Activated CD8-positive, alpha-beta memory T cell treated with anti-CD3 and anti-CD28 coated beads, Interleukin-2, amount 10 ng/mL, durations not matched to agents 7 days and 5 days (primary cell): ENCODE measurements at regions not wholly inside any gene's neighbourhood (a gene's known extent, or its start where the extent isn't known, plus 50 kb on each side); places are given as distances from the start of the nearest gene placed in this dataset.

Source experiments
- ATAC-seq: fragments of 150-1000 bp; cut with Tn5 transposase; one replicate; pipeline ENCODE4 v1.10.0; 2021; ENCODE audit warnings: moderate library complexity
- CTCF ChIA-PET: fragments of 350-600 bp; sonication (Branson Sonifier 250); formaldehyde crosslinking; loops from one replicate; lab custom pipeline; 2021; ENCODE audit warnings: antibody characterized with exemption; lab: Charles Lee
- DNase-seq: peaks from one replicate; pipeline ENCODE4 v3.0.0-alpha.2; 2020
- H3K27ac Mint-ChIP-seq: one replicate; pipeline ENCODE4 v1.8.0; 2021; ENCODE audit warnings: mild to moderate bottlenecking, mixed read lengths
- H3K27me3 Mint-ChIP-seq: one replicate; pipeline ENCODE4 v1.8.0; 2021; ENCODE audit warnings: mixed read lengths
- H3K36me3 Mint-ChIP-seq: one replicate; pipeline ENCODE4 v1.8.0; 2021; ENCODE audit warnings: mild to moderate bottlenecking, mixed read lengths
- H3K4me1 Mint-ChIP-seq: one replicate; pipeline ENCODE4 v1.8.0; 2021; ENCODE audit warnings: mixed read lengths
- H3K4me3 Mint-ChIP-seq: one replicate; pipeline ENCODE4 v1.8.0; 2021; ENCODE audit warnings: mild to moderate bottlenecking, moderate library complexity, mixed read lengths
- H3K9me3 Mint-ChIP-seq: one replicate; pipeline ENCODE4 v1.8.0; 2022; ENCODE audit warnings: low read depth, mixed read lengths

DNA sequence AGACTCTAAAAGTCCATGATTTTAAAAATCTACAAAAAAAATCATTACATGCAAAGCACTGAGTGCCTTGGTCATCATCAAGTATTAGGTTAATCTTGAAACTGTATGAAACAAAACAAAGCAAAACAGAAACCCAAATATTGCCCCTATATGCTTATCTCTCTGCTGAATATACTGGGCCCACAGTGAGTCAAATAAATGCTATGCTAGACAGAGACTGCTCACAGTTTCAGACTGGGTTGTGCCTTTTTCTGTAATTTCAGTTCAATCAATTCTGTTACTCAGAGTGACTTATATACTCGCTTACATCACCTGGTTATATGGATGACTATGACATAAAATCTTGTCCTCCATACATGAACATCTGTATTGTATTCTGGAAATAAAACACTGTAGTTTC, 257.1 kb upstream of the ACTRT1 start:
- CTCF ChIA-PET = no interaction called here
- no peak overlapping the region for H3K4me3 Mint-ChIP-seq
- no peaks in the 10 kb centered on the region for H3K36me3 Mint-ChIP-seq
- ATAC-seq (no peak), DNase-seq (no peak)
- no peak overlapping the region for H3K27ac Mint-ChIP-seq
- H3K9me3 Mint-ChIP-seq = peaks cover 2% of the 10 kb centered on the region
- H3K4me1 Mint-ChIP-seq = no peaks in the 10 kb centered on the region
- no peaks in the 10 kb centered on the region for H3K27me3 Mint-ChIP-seq

DNA sequence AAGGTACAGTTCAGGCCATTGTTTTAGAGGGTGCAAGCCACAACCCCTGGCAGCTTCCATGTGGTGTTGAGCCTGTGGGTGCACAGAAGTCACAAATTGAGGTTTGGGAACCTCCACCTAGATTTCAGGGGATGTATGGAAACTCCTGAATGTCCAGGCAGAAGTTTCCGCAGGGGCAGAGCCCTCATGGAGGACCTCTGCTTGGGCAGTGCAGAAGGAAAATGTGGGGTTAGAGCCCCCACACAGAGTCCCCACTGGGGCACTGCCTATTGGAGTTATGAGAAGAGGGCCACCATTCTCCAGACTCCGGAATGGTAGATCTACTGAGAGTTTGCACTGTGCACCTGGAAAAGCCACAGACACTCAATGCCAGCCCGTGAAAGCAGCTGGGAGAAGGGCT, 242.0 kb upstream of the ACTRT1 start:
- no peak overlapping the region for H3K27ac Mint-ChIP-seq
- CTCF ChIA-PET = no interaction called here
- DNase-seq (no peak), ATAC-seq (no peak)
- H3K4me1 Mint-ChIP-seq = no peaks in the 10 kb centered on the region
- H3K4me3 Mint-ChIP-seq = no peak overlapping the region
- H3K27me3 Mint-ChIP-seq = no peaks in the 10 kb centered on the region
- H3K9me3 Mint-ChIP-seq = peaks cover 3% of the 10 kb centered on the region
- no peaks in the 10 kb centered on the region for H3K36me3 Mint-ChIP-seq

DNA sequence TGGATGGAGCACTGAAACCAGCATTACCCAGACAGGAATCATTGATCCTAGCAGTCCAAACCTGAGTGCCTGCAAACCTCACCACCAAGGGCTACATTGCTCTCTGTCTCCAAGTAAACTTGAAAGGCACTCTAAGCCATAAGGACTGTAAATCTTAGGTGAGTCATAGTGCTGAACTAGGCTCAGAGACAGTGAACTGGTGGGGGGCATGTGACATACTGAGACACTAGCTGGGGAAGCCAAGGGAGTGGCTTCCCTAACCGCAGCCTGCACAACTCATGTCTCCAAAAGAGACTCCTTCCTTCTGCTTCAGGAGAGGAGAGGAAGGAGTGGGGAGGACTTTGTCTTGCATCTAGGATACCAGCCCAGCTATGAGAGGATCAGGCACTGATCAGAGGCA, 235.5 kb upstream of the ACTRT1 start:
- Mint-ChIP-seq H3K36me3 (no peaks in the 10 kb centered on the region), H3K9me3 (peaks cover 3% of the 10 kb centered on the region), H3K4me1 (no peaks in the 10 kb centered on the region), H3K27me3 (no peaks in the 10 kb centered on the region), H3K4me3 (no peak overlapping the region), H3K27ac (no peak overlapping the region)
- no peak for DNase-seq
- no peak for ATAC-seq
- CTCF ChIA-PET = no interaction called here

DNA sequence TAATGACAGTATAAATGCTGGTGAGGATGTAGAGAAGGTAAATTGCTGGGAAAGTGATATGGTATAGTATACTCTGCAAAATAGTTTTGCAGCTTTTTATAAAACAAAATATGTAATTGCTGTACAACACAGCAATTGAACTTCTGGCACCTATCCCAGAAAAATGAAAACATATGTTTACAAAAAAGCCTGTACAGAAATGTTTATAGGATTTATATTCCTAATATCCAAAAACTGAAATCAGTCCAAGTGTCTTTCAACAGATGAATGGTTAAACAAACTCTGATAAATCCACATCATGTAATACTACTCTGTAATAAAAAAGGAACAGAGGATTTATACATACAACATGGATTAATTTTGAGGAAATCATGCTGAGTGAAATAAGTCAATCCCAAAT, 198.4 kb upstream of the ACTRT1 start:
- ATAC-seq = no peak
- CTCF ChIA-PET = no interaction called here

DNA sequence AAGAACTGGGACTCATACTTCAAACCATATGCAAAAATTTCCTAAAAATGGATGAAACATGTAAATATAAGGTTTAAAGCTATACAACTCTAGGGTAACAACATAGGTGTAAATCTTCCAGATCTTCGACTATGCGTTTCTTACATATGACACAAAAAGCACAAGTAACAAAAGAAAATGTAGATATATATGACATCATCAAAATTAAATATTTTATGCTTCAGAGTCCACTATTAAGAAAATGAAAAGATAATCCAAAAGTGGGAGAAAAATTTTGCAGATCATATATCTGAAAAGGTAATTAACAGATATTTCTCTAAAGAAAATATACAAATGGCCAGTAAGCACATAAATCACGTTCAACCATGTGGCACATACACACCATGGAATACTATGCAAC, 164.2 kb upstream of the ACTRT1 start:
- no peak overlapping the region for H3K4me3 Mint-ChIP-seq
- ATAC-seq (no peak), DNase-seq (no peak)
- H3K27me3 Mint-ChIP-seq = no peaks in the 10 kb centered on the region
- H3K9me3 Mint-ChIP-seq = peaks cover 2% of the 10 kb centered on the region
- H3K36me3 Mint-ChIP-seq = no peaks in the 10 kb centered on the region
- no peak overlapping the region for H3K27ac Mint-ChIP-seq
- CTCF ChIA-PET = no interaction called here
- no peaks in the 10 kb centered on the region for H3K4me1 Mint-ChIP-seq

More for the DNA sequence above, 198.4 kb upstream of the ACTRT1 start:
- no peak overlapping the region for H3K27ac Mint-ChIP-seq
- no peak overlapping the region for H3K4me3 Mint-ChIP-seq
- H3K9me3 Mint-ChIP-seq = no peaks in the 10 kb centered on the region
- no peaks in the 10 kb centered on the region for H3K36me3 Mint-ChIP-seq
- H3K27me3 Mint-ChIP-seq = no peaks in the 10 kb centered on the region
- no peak for DNase-seq
- H3K4me1 Mint-ChIP-seq = no peaks in the 10 kb centered on the region

DNA sequence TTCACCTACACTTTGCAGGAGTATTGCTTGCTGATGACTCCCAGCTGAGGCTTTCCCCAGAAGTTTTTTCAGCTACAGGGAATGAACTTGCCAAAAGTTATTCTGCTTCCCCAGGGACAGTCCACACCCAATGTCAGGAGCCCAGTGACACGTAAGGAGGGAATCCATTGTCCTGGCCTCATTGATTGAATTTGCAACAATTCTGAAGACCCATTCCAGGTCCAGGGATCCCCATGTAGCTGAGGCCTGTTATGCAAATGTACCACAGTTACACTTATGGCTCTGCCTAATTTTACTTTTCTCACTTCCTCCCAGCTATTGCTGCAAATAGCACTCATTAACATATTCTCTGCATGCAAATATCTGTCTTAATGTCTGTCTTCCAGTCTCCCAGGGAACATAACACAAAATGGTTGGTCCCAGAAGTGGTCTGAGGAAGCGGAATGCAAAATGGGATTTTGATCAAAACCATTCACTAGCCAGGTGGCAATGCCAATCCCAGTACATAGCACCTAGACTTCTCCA, 113.7 kb upstream of the ACTRT1 start:
- no peak for ATAC-seq
- Mint-ChIP-seq H3K27me3 (no peaks in the 10 kb centered on the region), H3K27ac (no peak overlapping the region), H3K9me3 (no peaks in the 10 kb centered on the region), H3K4me3 (no peak overlapping the region), H3K36me3 (no peaks in the 10 kb centered on the region), H3K4me1 (no peaks in the 10 kb centered on the region)
- DNase-seq = no peak
- CTCF ChIA-PET = no interaction called here

DNA sequence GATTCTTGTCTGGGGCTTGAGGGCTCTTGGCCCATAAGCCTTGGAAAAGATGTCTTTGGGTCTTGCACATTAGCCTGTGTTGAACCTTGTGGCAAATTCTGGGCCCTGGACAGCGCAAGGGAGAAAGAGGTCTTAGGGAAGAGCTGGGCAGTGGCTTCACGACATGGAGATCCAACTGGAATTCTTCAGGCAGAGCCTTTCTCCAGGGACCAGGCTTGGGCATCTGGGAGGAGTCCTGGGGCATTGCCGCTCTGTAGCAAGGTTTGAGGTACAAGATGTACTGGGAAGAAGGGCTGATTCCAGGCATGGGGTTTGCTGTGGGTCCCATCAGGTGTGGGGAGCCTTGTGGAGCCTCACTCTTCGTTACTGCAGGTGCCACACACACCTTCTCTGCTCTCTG, 104.0 kb upstream of the ACTRT1 start:
- no peak for ATAC-seq
- no peak overlapping the region for H3K27ac Mint-ChIP-seq
- no peak overlapping the region for H3K4me3 Mint-ChIP-seq
- H3K4me1 Mint-ChIP-seq = no peaks in the 10 kb centered on the region
- CTCF ChIA-PET = no interaction called here
- no peaks in the 10 kb centered on the region for H3K36me3 Mint-ChIP-seq
- no peaks in the 10 kb centered on the region for H3K27me3 Mint-ChIP-seq
- peaks cover 2% of the 10 kb centered on the region for H3K9me3 Mint-ChIP-seq
- no peak for DNase-seq

DNA sequence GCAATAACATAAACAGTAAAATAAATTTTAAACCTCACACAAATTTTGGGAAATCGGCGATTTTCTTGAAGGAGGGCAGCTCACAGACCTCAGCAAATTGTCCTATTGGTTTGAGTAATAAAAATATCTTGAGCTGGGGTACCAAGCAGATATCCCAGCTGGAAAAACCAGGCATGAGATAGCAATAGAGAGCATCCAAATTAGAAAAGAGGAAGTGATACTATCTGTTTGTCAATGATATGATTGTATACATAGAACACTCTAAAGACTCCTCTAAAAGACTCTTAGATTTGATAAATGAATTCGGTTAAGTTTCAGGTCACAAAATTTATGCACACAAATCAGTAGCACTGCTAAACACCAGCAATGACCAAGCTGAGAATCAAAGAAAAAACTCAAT, 90.5 kb upstream of the ACTRT1 start:
- Mint-ChIP-seq H3K4me3 (no peak overlapping the region), H3K36me3 (no peaks in the 10 kb centered on the region), H3K9me3 (peaks cover 2% of the 10 kb centered on the region), H3K4me1 (no peaks in the 10 kb centered on the region), H3K27ac (no peak overlapping the region), H3K27me3 (no peaks in the 10 kb centered on the region)
- CTCF ChIA-PET = no interaction called here
- DNase-seq = no peak
- no peak for ATAC-seq

DNA sequence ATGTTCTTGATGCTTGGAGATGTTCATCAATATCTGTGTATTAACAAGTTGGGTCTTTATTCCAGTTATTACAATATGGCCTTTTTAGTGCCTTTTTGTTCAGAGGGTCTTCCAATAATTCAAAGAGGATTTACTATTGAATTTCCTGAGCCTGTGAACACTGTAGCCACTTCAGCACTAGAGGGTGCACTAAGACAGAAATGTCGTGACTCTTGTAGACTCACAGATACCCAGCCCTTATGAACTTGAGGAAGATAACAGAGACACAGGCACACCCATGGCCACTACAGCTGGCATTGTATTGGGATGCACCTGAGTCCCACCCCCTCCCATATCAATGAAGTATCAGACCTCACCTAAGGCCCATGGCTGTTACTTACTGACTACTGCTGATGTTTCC, 54.4 kb upstream of the ACTRT1 start:
- CTCF ChIA-PET = no interaction called here
- no peak for DNase-seq
- Mint-ChIP-seq H3K36me3 (no peaks in the 10 kb centered on the region), H3K4me1 (no peaks in the 10 kb centered on the region), H3K4me3 (no peak overlapping the region), H3K27ac (no peak overlapping the region), H3K9me3 (no peaks in the 10 kb centered on the region), H3K27me3 (no peaks in the 10 kb centered on the region)
- no peak for ATAC-seq

DNA sequence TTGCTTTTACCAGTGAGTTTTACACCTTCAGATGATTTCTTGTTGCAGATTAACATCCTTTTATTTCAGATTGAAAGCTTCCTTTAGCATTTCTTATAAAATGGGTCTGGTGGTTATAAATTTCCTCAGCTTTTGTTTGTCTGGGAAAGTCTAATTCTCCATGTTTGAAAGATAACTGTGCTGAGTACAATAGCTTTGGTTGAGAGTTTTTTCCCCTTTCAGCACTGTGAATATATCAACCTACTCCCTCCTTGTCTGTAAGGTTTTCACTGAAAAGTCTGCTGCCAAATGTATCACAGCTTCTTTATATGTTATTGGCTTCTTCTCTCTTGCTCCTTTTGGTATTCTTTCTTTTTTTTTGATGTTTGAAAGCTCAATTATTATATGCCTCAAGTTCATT, 53.5 kb upstream of the ACTRT1 start:
- Mint-ChIP-seq H3K9me3 (no peaks in the 10 kb centered on the region), H3K36me3 (no peaks in the 10 kb centered on the region), H3K4me1 (no peaks in the 10 kb centered on the region), H3K4me3 (no peak overlapping the region), H3K27me3 (no peaks in the 10 kb centered on the region), H3K27ac (no peak overlapping the region)
- no peak for DNase-seq
- ATAC-seq = no peak
- CTCF ChIA-PET = no interaction called here
